ENCODE measurements at regions not wholly inside any gene's neighbourhood (a gene's known extent, or its start where the extent isn't known, plus 50 kb on each side); places are given as distances from the start of the nearest gene placed in this dataset.
A peak's percentile ranks its signal among the peaks of the same experiment; 100 is the strongest.

DNA sequence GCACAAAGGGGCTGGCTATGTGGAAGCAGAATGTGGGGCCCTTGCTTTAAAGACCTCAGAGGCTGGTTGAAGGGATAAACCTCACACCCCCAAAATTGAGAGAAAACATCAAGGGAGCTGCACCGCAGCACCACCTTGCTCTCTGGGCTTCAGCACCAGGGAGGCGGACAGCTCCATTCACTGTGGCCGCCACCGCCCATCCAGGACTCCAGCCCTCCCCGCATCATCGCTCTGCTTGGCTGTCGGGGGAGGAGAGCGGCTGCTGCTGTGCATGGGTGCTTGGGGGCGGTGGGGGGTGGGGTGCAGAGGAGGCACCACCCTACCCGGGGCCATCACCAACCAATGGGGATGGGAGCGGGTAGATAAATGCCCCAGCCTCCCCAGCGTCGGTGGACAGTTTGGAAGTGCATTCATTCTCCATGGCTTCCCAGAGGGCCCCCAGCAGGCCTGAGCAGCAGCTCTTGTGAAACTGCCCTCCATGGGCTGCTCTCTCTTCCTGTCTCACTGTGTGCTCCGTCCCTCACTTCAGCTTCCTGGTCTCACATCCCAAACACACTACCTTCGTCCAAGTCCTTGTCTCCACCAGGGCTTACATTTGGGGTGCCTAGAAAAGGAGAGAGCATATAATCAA is 75.7 kb upstream of the BHLHE23 start:
- peak; percentile 97 for DNase-seq

GRCh38 chr20:63081831-63082230 is 75.1 kb upstream of the BHLHE23 start:
- DNase-seq = no peak
- H3K27me3 ChIP-seq (ENCODE audit: control insufficient read depth, insufficient read depth, low read length) = peaks cover 2% of the 10 kb centered on the region; the same call in 1 of the 2 replicates
- H3K4me3 ChIP-seq (ENCODE audit: insufficient read depth, low read depth, low read length) = no peak overlapping the region
- H3K36me3 ChIP-seq (replicated peaks; ENCODE audit: control insufficient read depth, insufficient read depth, low read length) = no peaks in the 10 kb centered on the region

More for the DNA sequence above, 75.7 kb upstream of the BHLHE23 start:
- no peak overlapping the region for H3K4me3 ChIP-seq (ENCODE audit: insufficient read depth, low read depth, low read length)
- peaks cover 2% of the 10 kb centered on the region; the same call in 1 of the 2 replicates for H3K27me3 ChIP-seq (ENCODE audit: control insufficient read depth, insufficient read depth, low read length)
- H3K36me3 ChIP-seq (replicated peaks; ENCODE audit: control insufficient read depth, insufficient read depth, low read length) = no peaks in the 10 kb centered on the region

- no peak for DNase-seq
- no peak overlapping the region for H3K4me3 ChIP-seq (ENCODE audit: insufficient read depth, low read depth, low read length)
- peaks cover 2% of the 10 kb centered on the region; the same call in 1 of the 2 replicates for H3K27me3 ChIP-seq (ENCODE audit: control insufficient read depth, insufficient read depth, low read length)
- H3K36me3 ChIP-seq (replicated peaks; ENCODE audit: control insufficient read depth, insufficient read depth, low read length) = no peaks in the 10 kb centered on the region
Observed at GRCh38 chr20:63081351-63081750, 74.6 kb upstream of the BHLHE23 start.

DNA sequence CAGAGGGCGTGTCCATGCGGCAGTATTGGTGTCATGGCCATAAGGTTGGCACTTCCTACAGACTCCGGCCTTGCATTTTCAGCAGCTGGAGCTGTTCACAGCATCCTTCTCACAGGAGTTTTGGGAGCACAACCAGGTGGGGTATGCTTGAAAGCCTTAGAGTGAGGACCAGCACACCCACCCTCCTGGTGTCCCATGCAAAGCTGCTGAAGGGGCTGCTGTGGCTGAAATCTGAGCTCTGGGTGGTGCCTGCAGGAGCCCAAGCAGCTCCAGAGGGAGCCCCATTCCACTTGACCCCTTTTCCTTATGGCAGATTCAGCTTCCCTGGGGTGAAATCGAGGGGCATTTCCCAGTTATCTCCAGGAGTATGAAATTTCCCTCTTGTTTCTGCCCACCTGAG is 74.0 kb upstream of the BHLHE23 start:
- no peaks in the 10 kb centered on the region for H3K36me3 ChIP-seq (replicated peaks; ENCODE audit: control insufficient read depth, insufficient read depth, low read length)
- peak; percentile 16 for DNase-seq
- no peak overlapping the region for H3K4me3 ChIP-seq (ENCODE audit: insufficient read depth, low read depth, low read length)
- H3K27me3 ChIP-seq (ENCODE audit: control insufficient read depth, insufficient read depth, low read length) = peaks cover 2% of the 10 kb centered on the region; the same call in 1 of the 2 replicates

DNA sequence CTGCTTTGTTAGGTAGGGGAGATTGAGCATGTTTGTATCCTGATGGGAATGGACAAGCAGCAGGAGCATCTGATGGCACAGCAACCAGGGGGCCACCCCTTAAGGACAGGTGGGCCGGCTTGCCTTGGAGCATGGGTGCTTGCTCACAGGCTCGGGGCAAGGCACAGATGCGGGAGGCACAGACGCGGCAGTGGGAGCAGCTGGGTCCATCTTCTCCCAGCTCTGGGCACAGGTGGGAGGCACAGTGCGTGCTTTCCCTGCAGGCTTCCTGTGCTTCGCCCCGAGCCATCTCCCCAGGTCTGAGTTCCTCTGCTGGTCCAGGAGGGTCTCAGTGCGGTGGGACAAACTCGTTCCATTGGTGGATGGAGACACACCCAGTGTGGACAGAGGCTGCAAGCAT is 73.6 kb upstream of the BHLHE23 start:
- Histone ChIP-seq H3K27me3 (ENCODE audit: control insufficient read depth, insufficient read depth, low read length) (peaks cover 2% of the 10 kb centered on the region; the same call in 1 of the 2 replicates), H3K4me3 (ENCODE audit: insufficient read depth, low read depth, low read length) (no peak overlapping the region), H3K36me3 (replicated peaks; ENCODE audit: control insufficient read depth, insufficient read depth, low read length) (no peaks in the 10 kb centered on the region)
- peak; percentile 30 for DNase-seq

GRCh38 chr20:63079971-63080370 is 73.2 kb upstream of the BHLHE23 start:
- H3K4me3 ChIP-seq (ENCODE audit: insufficient read depth, low read depth, low read length) = no peak overlapping the region
- H3K36me3 ChIP-seq (replicated peaks; ENCODE audit: control insufficient read depth, insufficient read depth, low read length) = no peaks in the 10 kb centered on the region
- peaks cover 2% of the 10 kb centered on the region; the same call in 1 of the 2 replicates for H3K27me3 ChIP-seq (ENCODE audit: control insufficient read depth, insufficient read depth, low read length)
- DNase-seq = no peak

DNA sequence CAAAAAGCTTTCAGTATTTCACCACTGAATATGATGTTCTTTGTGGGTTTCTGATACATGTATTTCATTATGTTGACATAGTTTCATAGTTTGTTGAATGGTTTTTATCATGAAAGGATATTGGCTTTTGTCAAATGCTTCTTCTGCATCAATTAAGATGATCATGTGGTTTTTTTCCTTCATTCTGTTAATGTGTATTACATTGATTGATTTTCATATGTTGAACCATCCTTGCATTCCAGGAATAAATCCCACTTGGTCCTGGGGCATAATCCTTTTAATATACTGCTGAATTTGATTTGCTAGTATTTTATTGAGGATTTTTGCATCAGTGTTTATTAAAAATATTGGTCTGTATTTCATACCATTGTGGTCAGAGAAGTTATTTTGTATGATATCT is 70.9 kb upstream of the BHLHE23 start:
- Histone ChIP-seq H3K27me3 (ENCODE audit: control insufficient read depth, insufficient read depth, low read length) (peaks cover 11% of the 10 kb centered on the region), H3K36me3 (replicated peaks; ENCODE audit: control insufficient read depth, insufficient read depth, low read length) (no peaks in the 10 kb centered on the region), H3K4me3 (ENCODE audit: insufficient read depth, low read depth, low read length) (no peak overlapping the region)
- no peak for DNase-seq

- H3K27me3 ChIP-seq (ENCODE audit: control insufficient read depth, insufficient read depth, low read length) = peaks cover 16% of the 10 kb centered on the region
- DNase-seq = no peak
- H3K4me3 ChIP-seq (ENCODE audit: insufficient read depth, low read depth, low read length) = no peak overlapping the region
Observed at GRCh38 chr20:63076421-63076820, 69.7 kb upstream of the BHLHE23 start.

DNA sequence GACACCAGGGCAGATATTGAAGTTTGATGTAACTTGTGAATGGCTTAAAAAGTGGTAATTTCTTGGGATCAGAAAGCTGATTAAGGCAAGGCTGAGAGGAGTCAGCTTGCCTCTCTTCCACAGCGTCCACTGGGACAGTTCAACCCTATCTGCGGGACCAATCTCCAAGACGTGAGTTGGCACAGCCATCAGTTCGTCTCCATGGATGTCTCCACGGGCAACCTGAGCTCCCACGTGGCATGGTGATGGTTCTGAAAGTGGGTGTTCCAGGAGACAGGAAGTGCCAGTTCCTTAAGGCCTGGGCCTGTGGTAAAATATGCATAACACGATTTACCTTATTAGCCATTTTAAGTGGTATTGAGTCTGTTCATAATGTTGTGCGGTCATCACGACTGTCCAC is 67.9 kb upstream of the BHLHE23 start:
- DNase-seq = no peak

More at GRCh38 chr20:63076421-63076820, 69.7 kb upstream of the BHLHE23 start:
- no peaks in the 10 kb centered on the region for H3K36me3 ChIP-seq (replicated peaks; ENCODE audit: control insufficient read depth, insufficient read depth, low read length)

DNA sequence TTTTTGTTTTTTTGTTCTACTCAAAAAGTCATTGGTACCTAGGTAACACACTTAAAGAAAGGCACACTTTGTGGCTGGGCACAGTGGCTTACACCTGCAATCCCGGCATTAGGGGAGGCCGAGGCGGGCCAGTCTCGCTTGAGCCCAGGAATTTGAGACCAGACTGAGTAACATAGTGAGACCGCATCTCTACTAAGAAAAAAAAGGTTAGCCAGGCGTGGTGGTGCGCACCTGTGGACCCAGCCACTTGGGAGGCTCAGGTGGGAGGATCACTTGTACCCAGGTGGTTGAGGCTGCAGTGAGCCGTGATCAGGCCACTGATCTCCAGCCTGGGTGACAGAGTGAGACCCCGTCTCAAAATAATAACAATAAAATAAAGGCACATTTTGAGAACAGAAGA is 67.4 kb upstream of the BHLHE23 start:
- Histone ChIP-seq H3K36me3 (replicated peaks; ENCODE audit: control insufficient read depth, insufficient read depth, low read length) (no peaks in the 10 kb centered on the region), H3K27me3 (ENCODE audit: control insufficient read depth, insufficient read depth, low read length) (peaks cover 25% of the 10 kb centered on the region), H3K4me3 (ENCODE audit: insufficient read depth, low read depth, low read length) (no peak overlapping the region)
- DNase-seq = no peak

More for the DNA sequence above, 67.9 kb upstream of the BHLHE23 start:
- H3K36me3 ChIP-seq (replicated peaks; ENCODE audit: control insufficient read depth, insufficient read depth, low read length) = no peaks in the 10 kb centered on the region
- H3K4me3 ChIP-seq (ENCODE audit: insufficient read depth, low read depth, low read length) = no peak overlapping the region
- H3K27me3 ChIP-seq (ENCODE audit: control insufficient read depth, insufficient read depth, low read length) = peaks cover 25% of the 10 kb centered on the region

GRCh38 chr20:63073738-63074065 is 66.9 kb upstream of the BHLHE23 start:
- Histone ChIP-seq H3K36me3 (replicated peaks; ENCODE audit: control insufficient read depth, insufficient read depth, low read length) (no peaks in the 10 kb centered on the region), H3K27me3 (ENCODE audit: control insufficient read depth, insufficient read depth, low read length) (peaks cover 25% of the 10 kb centered on the region), H3K4me3 (ENCODE audit: insufficient read depth, low read depth, low read length) (no peak overlapping the region)
- peak; percentile 40 for DNase-seq

- peak; percentile 63 for DNase-seq
- no peak overlapping the region for H3K4me3 ChIP-seq (ENCODE audit: insufficient read depth, low read depth, low read length)
- H3K27me3 ChIP-seq (ENCODE audit: control insufficient read depth, insufficient read depth, low read length) = peaks cover 25% of the 10 kb centered on the region
- H3K36me3 ChIP-seq (replicated peaks; ENCODE audit: control insufficient read depth, insufficient read depth, low read length) = no peaks in the 10 kb centered on the region
Observed at GRCh38 chr20:63072991-63073737, 66.4 kb upstream of the BHLHE23 start.

- H3K27me3 ChIP-seq (ENCODE audit: control insufficient read depth, insufficient read depth, low read length) = peaks cover 25% of the 10 kb centered on the region
- peak; percentile 80 for DNase-seq
- H3K4me3 ChIP-seq (ENCODE audit: insufficient read depth, low read depth, low read length) = peak overlapping the region; percentile 20
Observed at GRCh38 chr20:63072231-63072791, 65.5 kb upstream of the BHLHE23 start.

GRCh38 chr20:63071541-63072181 is 64.9 kb upstream of the BHLHE23 start:
- Histone ChIP-seq H3K27me3 (ENCODE audit: control insufficient read depth, insufficient read depth, low read length) (peaks cover 25% of the 10 kb centered on the region), H3K36me3 (replicated peaks; ENCODE audit: control insufficient read depth, insufficient read depth, low read length) (no peaks in the 10 kb centered on the region), H3K4me3 (ENCODE audit: insufficient read depth, low read depth, low read length) (no peak overlapping the region; the same call in 1 of the 2 replicates)
- DNase-seq = peak; percentile 98

More at GRCh38 chr20:63072231-63072791, 65.5 kb upstream of the BHLHE23 start:
- no peaks in the 10 kb centered on the region for H3K36me3 ChIP-seq (replicated peaks; ENCODE audit: control insufficient read depth, insufficient read depth, low read length)
